Panc1 (cell line): ENCODE measurements at regions not wholly inside any gene's neighbourhood (a gene's known extent, or its start where the extent isn't known, plus 50 kb on each side); places are given as distances from the start of the nearest gene placed in this dataset.

Source experiments
- ATAC-seq: fragments of 200-7000 bp; cut with Tn5 transposase; 2 replicates; pipeline ENCODE4 v1.9.1; 2020; ENCODE audit warnings: mild to moderate bottlenecking, moderate library complexity
- BruUV-seq: library from RNA; stranded (reverse); fragments of 400-500 nt; replicated peaks from 2 replicates; lab custom pipeline; 2021; lab: Mats Ljungman, UMichigan
- CTCF ChIA-PET: fragments of 300-600 bp; sonication (Branson Sonifier 250); formaldehyde crosslinking; loops from one replicate; lab custom pipeline; 2022; ENCODE audit warnings: antibody characterized with exemption; lab: Charles Lee
- POLR2A ChIA-PET: fragments of 300-600 bp; sonication (Branson Sonifier 250); formaldehyde crosslinking; loops from one replicate; lab custom pipeline; 2022; ENCODE audit warnings: antibody characterized with exemption; lab: Charles Lee
- DNase-seq: peaks from one replicate; pipeline ENCODE4 v3.0.0-alpha.2; 2010; ENCODE audit warnings: low read depth, low spot score
- H3K27ac ChIP-seq: 2 replicates; pipeline ENCODE4 v1.5.1; 2011; ENCODE audit warnings: mild to moderate bottlenecking, low read length, inconsistent platforms
- H3K27me3 ChIP-seq: fragments of 200-500 bp; sonication (Bioruptor generic); 2 replicates; pipeline ENCODE4 v1.6.0; 2014; ENCODE audit warnings: low read length, inconsistent platforms; ENCODE audit not compliant: control insufficient read depth, insufficient read depth
- H3K36me3 ChIP-seq: fragments of 200-500 bp; sonication (Bioruptor generic); 2 replicates; pipeline ENCODE4 v1.5.1; 2014; ENCODE audit warnings: inconsistent platforms, mild to moderate bottlenecking, low read length, moderate library complexity; ENCODE audit not compliant: control insufficient read depth, insufficient read depth
- H3K4me1 ChIP-seq: 2 replicates; pipeline ENCODE4 v1.5.1; 2011; ENCODE audit warnings: inconsistent platforms, mild to moderate bottlenecking, low read length, moderate library complexity; ENCODE audit not compliant: control insufficient read depth, insufficient read depth
- H3K4me3 ChIP-seq, 2 experiments: 2 replicates each; pipeline ENCODE4 v1.5.1; 2011 to 2012; ENCODE audit warnings: low read depth in 2 of 2, low read length in 2 of 2, mild to moderate bottlenecking in 2 of 2, inconsistent platforms in 1 of 2, moderate library complexity in 1 of 2
- H3K9me3 ChIP-seq: fragments of 200-500 bp; sonication (Bioruptor generic); 2 replicates; pipeline ENCODE4 v1.5.1; 2014; ENCODE audit warnings: low read depth, mild to moderate bottlenecking, inconsistent platforms, low read length, moderate library complexity; ENCODE audit not compliant: control insufficient read depth, insufficient read depth
- POLR2AphosphoS5 ChIP-seq: IDR thresholded peaks from 2 replicates; pipeline ENCODE4 v1.6.1; 2012; ENCODE audit warnings: mild to moderate bottlenecking, low read depth, low read length, moderate library complexity
- SIN3A ChIP-seq: IDR thresholded peaks from 2 replicates; pipeline ENCODE4 v1.6.1; 2012; ENCODE audit warnings: low read depth, mild to moderate bottlenecking, low read length, moderate library complexity, borderline replicate concordance; ENCODE audit not compliant: insufficient read depth
- TCF7L2 ChIP-seq: IDR thresholded peaks from 2 replicates; pipeline ENCODE4 v1.6.1; 2011; ENCODE audit warnings: mild to moderate bottlenecking, low read depth, low read length, inconsistent platforms
- in situ Hi-C: cut with HindIII; loops from 2 replicates; pipeline ENCODE4 v1.10.0; 2016; ENCODE audit warnings: low sequenced_read_pairs, low pct_unique_long_range_greater_than_20kb
- intact Hi-C: fragments of 100-400 bp; cut with micrococcal nuclease; formaldehyde crosslinking; loops from one replicate; pipeline ENCODE4 v1.10.0; 2022; ENCODE audit not compliant: unreplicated experiment
- TF ChIP-seq, protein P1 (sequence below), 2 experiments: IDR thresholded peaks; 2 replicates each; pipeline ENCODE4 v1.6.1; 2011 to 2012; ENCODE audit warnings: low read depth in 2 of 2, control low read depth in 1 of 2, low read length in 1 of 2, mild to moderate bottlenecking in 1 of 2, moderate library complexity in 1 of 2; ENCODE audit not compliant: insufficient read depth in 1 of 2
- TF ChIP-seq, protein P2 (sequence below): fragments of 450-650 bp; IDR thresholded peaks from 2 replicates; pipeline ENCODE4 v1.5.1; 2017; ENCODE audit warnings: mild to moderate bottlenecking

DNA sequence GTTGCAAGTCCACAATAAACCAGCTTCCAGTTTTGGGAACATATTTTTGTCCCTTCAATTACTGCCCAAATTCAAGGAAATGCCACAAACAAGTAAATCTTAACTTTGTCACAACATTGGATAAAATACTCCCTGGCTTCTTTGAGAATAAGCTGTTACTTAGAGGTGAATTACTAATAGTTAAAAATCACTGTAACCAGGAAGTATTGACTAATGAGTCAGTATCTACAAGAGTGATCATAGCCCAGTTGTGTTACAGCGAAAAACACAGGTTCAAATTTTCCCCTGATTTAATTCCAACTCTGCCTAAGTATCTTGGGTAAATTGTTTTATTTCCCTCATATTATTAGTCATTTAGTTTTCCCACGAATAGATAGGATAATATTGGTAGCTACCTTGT, 291.2 kb upstream of the PPARGC1A start:
- ChIA-PET CTCF (no interaction called here), POLR2A (no interaction called here)
- intact Hi-C loops (no loop called here), in situ Hi-C loops (no loop called here)
- no peaks in the 10 kb centered on the region for H3K36me3 ChIP-seq
- BruUV-seq: no TSS peak
- H3K4me3 ChIP-seq: no peak overlapping the region
- H3K9me3 ChIP-seq: no peaks in the 10 kb centered on the region
- TF ChIP-seq POLR2AphosphoS5 (no peak), TCF7L2 (no peak), SIN3A (no peak)
- TF ChIP-seq, protein P1, sequence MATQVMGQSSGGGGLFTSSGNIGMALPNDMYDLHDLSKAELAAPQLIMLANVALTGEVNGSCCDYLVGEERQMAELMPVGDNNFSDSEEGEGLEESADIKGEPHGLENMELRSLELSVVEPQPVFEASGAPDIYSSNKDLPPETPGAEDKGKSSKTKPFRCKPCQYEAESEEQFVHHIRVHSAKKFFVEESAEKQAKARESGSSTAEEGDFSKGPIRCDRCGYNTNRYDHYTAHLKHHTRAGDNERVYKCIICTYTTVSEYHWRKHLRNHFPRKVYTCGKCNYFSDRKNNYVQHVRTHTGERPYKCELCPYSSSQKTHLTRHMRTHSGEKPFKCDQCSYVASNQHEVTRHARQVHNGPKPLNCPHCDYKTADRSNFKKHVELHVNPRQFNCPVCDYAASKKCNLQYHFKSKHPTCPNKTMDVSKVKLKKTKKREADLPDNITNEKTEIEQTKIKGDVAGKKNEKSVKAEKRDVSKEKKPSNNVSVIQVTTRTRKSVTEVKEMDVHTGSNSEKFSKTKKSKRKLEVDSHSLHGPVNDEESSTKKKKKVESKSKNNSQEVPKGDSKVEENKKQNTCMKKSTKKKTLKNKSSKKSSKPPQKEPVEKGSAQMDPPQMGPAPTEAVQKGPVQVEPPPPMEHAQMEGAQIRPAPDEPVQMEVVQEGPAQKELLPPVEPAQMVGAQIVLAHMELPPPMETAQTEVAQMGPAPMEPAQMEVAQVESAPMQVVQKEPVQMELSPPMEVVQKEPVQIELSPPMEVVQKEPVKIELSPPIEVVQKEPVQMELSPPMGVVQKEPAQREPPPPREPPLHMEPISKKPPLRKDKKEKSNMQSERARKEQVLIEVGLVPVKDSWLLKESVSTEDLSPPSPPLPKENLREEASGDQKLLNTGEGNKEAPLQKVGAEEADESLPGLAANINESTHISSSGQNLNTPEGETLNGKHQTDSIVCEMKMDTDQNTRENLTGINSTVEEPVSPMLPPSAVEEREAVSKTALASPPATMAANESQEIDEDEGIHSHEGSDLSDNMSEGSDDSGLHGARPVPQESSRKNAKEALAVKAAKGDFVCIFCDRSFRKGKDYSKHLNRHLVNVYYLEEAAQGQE (IDR thresholded peaks at IDR 0.05; ENCODE audit: insufficient read depth in 1 of 2, low read depth in 2 of 2, low read length in 1 of 2): no peak
- TF ChIP-seq, protein P2, sequence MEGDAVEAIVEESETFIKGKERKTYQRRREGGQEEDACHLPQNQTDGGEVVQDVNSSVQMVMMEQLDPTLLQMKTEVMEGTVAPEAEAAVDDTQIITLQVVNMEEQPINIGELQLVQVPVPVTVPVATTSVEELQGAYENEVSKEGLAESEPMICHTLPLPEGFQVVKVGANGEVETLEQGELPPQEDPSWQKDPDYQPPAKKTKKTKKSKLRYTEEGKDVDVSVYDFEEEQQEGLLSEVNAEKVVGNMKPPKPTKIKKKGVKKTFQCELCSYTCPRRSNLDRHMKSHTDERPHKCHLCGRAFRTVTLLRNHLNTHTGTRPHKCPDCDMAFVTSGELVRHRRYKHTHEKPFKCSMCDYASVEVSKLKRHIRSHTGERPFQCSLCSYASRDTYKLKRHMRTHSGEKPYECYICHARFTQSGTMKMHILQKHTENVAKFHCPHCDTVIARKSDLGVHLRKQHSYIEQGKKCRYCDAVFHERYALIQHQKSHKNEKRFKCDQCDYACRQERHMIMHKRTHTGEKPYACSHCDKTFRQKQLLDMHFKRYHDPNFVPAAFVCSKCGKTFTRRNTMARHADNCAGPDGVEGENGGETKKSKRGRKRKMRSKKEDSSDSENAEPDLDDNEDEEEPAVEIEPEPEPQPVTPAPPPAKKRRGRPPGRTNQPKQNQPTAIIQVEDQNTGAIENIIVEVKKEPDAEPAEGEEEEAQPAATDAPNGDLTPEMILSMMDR: no peak
- DNase-seq (no peak), ATAC-seq (no peak)
- no peaks in the 10 kb centered on the region for H3K4me1 ChIP-seq
- no peaks in the 10 kb centered on the region for H3K27me3 ChIP-seq
- no peak overlapping the region for H3K27ac ChIP-seq

DNA sequence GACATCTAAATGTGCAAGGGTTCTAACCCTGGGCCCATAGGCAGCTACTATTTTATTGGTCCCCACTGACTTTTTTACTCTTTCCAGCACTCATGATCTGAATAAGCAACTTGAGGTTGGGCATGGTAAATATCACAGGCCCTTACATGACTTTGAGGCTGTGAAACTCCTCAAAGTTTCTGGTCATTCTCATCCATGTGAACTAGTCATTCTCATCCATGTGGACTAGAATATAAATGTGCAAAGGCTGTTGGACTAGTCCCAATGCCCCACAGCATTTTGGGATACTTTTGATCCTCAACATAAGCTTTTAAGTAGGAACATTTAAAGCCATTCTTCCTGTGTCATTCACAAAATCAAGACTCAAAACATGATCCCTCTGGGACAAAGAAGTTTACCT, 290.7 kb upstream of the PPARGC1A start:
- Histone ChIP-seq H3K4me3 (no peak overlapping the region), H3K4me1 (no peaks in the 10 kb centered on the region), H3K27me3 (no peaks in the 10 kb centered on the region), H3K36me3 (no peaks in the 10 kb centered on the region), H3K9me3 (no peaks in the 10 kb centered on the region), H3K27ac (no peak overlapping the region)
- intact Hi-C loops: no loop called here
- DNase-seq (no peak), ATAC-seq (no peak)
- POLR2A ChIA-PET: no interaction called here
- CTCF ChIA-PET: no interaction called here
- no TSS peak for BruUV-seq
- TF ChIP-seq, protein P1 (IDR thresholded peaks at IDR 0.05; ENCODE audit: insufficient read depth in 1 of 2, low read depth in 2 of 2, low read length in 1 of 2): no peak
- TF ChIP-seq SIN3A (no peak), TCF7L2 (no peak), POLR2AphosphoS5 (no peak)
- TF ChIP-seq, protein P2: no peak
- in situ Hi-C loops: no loop called here
